Panc1 (cell line): ENCODE measurements at regions not wholly inside any gene's neighbourhood (a gene's known extent, or its start where the extent isn't known, plus 50 kb on each side); places are given as distances from the start of the nearest gene placed in this dataset.

Experiments used
- ATAC-seq: fragments of 200-7000 bp; cut with Tn5 transposase; 2 replicates; pipeline ENCODE4 v1.9.1; 2020; ENCODE audit warnings: mild to moderate bottlenecking, moderate library complexity
- BruUV-seq: library from RNA; stranded (reverse); fragments of 400-500 nt; replicated peaks from 2 replicates; lab custom pipeline; 2021; lab: Mats Ljungman, UMichigan
- CTCF ChIA-PET: fragments of 300-600 bp; sonication (Branson Sonifier 250); formaldehyde crosslinking; loops from one replicate; lab custom pipeline; 2022; ENCODE audit warnings: antibody characterized with exemption; lab: Charles Lee
- POLR2A ChIA-PET: fragments of 300-600 bp; sonication (Branson Sonifier 250); formaldehyde crosslinking; loops from one replicate; lab custom pipeline; 2022; ENCODE audit warnings: antibody characterized with exemption; lab: Charles Lee
- DNase-seq: peaks from one replicate; pipeline ENCODE4 v3.0.0-alpha.2; 2010; ENCODE audit warnings: low read depth, low spot score
- H3K27ac ChIP-seq: 2 replicates; pipeline ENCODE4 v1.5.1; 2011; ENCODE audit warnings: mild to moderate bottlenecking, low read length, inconsistent platforms
- H3K27me3 ChIP-seq: fragments of 200-500 bp; sonication (Bioruptor generic); 2 replicates; pipeline ENCODE4 v1.6.0; 2014; ENCODE audit warnings: low read length, inconsistent platforms; ENCODE audit not compliant: control insufficient read depth, insufficient read depth
- H3K36me3 ChIP-seq: fragments of 200-500 bp; sonication (Bioruptor generic); 2 replicates; pipeline ENCODE4 v1.5.1; 2014; ENCODE audit warnings: inconsistent platforms, mild to moderate bottlenecking, low read length, moderate library complexity; ENCODE audit not compliant: control insufficient read depth, insufficient read depth
- H3K4me1 ChIP-seq: 2 replicates; pipeline ENCODE4 v1.5.1; 2011; ENCODE audit warnings: inconsistent platforms, mild to moderate bottlenecking, low read length, moderate library complexity; ENCODE audit not compliant: control insufficient read depth, insufficient read depth
- H3K4me3 ChIP-seq, 2 experiments: 2 replicates each; pipeline ENCODE4 v1.5.1; 2011 to 2012; ENCODE audit warnings: low read depth in 2 of 2, low read length in 2 of 2, mild to moderate bottlenecking in 2 of 2, inconsistent platforms in 1 of 2, moderate library complexity in 1 of 2
- H3K9me3 ChIP-seq: fragments of 200-500 bp; sonication (Bioruptor generic); 2 replicates; pipeline ENCODE4 v1.5.1; 2014; ENCODE audit warnings: low read depth, mild to moderate bottlenecking, inconsistent platforms, low read length, moderate library complexity; ENCODE audit not compliant: control insufficient read depth, insufficient read depth
- POLR2AphosphoS5 ChIP-seq: IDR thresholded peaks from 2 replicates; pipeline ENCODE4 v1.6.1; 2012; ENCODE audit warnings: mild to moderate bottlenecking, low read depth, low read length, moderate library complexity
- SIN3A ChIP-seq: IDR thresholded peaks from 2 replicates; pipeline ENCODE4 v1.6.1; 2012; ENCODE audit warnings: low read depth, mild to moderate bottlenecking, low read length, moderate library complexity, borderline replicate concordance; ENCODE audit not compliant: insufficient read depth
- TCF7L2 ChIP-seq: IDR thresholded peaks from 2 replicates; pipeline ENCODE4 v1.6.1; 2011; ENCODE audit warnings: mild to moderate bottlenecking, low read depth, low read length, inconsistent platforms
- in situ Hi-C: cut with HindIII; loops from 2 replicates; pipeline ENCODE4 v1.10.0; 2016; ENCODE audit warnings: low sequenced_read_pairs, low pct_unique_long_range_greater_than_20kb
- intact Hi-C: fragments of 100-400 bp; cut with micrococcal nuclease; formaldehyde crosslinking; loops from one replicate; pipeline ENCODE4 v1.10.0; 2022; ENCODE audit not compliant: unreplicated experiment
- TF ChIP-seq, protein P1 (sequence below), 2 experiments: IDR thresholded peaks; 2 replicates each; pipeline ENCODE4 v1.6.1; 2011 to 2012; ENCODE audit warnings: low read depth in 2 of 2, control low read depth in 1 of 2, low read length in 1 of 2, mild to moderate bottlenecking in 1 of 2, moderate library complexity in 1 of 2; ENCODE audit not compliant: insufficient read depth in 1 of 2
- TF ChIP-seq, protein P2 (sequence below): fragments of 450-650 bp; IDR thresholded peaks from 2 replicates; pipeline ENCODE4 v1.5.1; 2017; ENCODE audit warnings: mild to moderate bottlenecking

DNA sequence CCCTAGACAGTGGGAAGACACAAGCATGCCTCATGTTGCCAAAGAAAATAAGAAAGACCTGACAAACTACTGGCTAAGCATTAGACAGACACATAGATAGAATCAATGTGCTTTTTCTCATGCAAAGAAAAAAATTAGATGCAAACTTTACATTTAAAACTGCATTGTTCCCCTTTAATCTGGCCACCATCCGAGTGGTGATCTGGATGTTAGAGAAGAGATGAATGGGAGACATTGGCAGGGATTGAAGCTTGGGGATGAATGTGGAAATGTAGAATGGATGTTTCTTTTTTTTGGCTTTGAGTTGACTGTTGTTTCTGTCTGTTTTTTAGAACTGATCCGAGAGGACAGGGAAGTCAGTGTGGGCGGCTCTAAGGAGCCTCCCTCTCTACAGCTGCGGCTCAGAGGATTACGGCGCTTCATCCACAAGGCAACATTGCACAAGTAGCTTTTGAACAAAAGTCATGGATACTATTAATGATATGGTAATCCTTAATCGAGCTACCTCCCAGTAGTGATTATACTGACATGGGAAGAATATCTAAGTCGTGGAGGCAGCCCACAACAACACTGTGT, 53.0 kb downstream of the HELT start:
- H3K27me3 ChIP-seq = no peaks in the 10 kb centered on the region; the same call in none of the 2 replicates
- no peak overlapping the region for H3K4me3 ChIP-seq
- in situ Hi-C loops = no loop called here
- no peaks in the 10 kb centered on the region for H3K36me3 ChIP-seq
- TF ChIP-seq TCF7L2 = no peak
- no peak for TF ChIP-seq SIN3A
- ChIA-PET CTCF (no interaction called here), POLR2A (no interaction called here)
- DNase-seq (no peak), ATAC-seq (no peak)
- no peaks in the 10 kb centered on the region for H3K9me3 ChIP-seq
- BruUV-seq = no TSS peak
- H3K4me1 ChIP-seq = no peaks in the 10 kb centered on the region
- intact Hi-C loops = no loop called here
- H3K27ac ChIP-seq = no peak overlapping the region

DNA sequence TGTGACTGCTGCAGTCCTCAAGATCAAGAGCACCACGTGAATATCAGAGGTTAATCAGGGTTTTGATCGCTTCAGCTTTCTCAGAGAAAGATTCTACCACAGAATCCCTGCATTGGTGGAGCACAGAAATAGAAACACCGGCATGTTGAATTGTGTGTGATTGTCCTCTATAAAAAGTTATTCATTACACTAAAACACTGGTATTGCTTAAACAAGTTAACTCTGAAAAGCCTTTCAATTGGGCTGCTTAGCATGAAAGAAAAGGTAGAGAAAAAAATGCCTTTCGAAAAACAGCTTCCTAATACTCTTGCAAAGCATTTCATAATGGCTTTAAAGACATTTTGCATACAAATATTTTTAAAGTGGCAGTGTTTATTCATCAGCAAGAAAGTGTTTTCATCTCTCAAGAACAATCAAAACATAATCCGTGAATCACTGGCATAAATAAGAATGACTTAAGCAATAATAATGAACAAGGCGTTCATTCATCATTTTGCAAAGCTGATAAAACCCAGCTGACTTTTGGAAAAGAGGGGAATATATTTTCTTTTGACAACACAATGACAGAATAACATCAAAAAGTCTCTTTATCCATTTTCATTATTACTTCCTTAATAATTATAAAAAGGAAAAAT, 61.1 kb downstream of the HELT start:
- ChIA-PET POLR2A (interaction anchor here (0.6 kb wide), 1 partner anchor 65 kb away, joined by 3 read pairs; no protein-coding TSS in a partner anchor), CTCF (no interaction called here)
- Histone ChIP-seq H3K36me3 (no peaks in the 10 kb centered on the region), H3K4me1 (no peaks in the 10 kb centered on the region), H3K9me3 (no peaks in the 10 kb centered on the region), H3K27ac (no peak overlapping the region), H3K27me3 (no peaks in the 10 kb centered on the region; the same call in 1 of the 2 replicates), H3K4me3 (no peak overlapping the region)
- DNase-seq (no peak), ATAC-seq (no peak)
- TF ChIP-seq, protein P1, sequence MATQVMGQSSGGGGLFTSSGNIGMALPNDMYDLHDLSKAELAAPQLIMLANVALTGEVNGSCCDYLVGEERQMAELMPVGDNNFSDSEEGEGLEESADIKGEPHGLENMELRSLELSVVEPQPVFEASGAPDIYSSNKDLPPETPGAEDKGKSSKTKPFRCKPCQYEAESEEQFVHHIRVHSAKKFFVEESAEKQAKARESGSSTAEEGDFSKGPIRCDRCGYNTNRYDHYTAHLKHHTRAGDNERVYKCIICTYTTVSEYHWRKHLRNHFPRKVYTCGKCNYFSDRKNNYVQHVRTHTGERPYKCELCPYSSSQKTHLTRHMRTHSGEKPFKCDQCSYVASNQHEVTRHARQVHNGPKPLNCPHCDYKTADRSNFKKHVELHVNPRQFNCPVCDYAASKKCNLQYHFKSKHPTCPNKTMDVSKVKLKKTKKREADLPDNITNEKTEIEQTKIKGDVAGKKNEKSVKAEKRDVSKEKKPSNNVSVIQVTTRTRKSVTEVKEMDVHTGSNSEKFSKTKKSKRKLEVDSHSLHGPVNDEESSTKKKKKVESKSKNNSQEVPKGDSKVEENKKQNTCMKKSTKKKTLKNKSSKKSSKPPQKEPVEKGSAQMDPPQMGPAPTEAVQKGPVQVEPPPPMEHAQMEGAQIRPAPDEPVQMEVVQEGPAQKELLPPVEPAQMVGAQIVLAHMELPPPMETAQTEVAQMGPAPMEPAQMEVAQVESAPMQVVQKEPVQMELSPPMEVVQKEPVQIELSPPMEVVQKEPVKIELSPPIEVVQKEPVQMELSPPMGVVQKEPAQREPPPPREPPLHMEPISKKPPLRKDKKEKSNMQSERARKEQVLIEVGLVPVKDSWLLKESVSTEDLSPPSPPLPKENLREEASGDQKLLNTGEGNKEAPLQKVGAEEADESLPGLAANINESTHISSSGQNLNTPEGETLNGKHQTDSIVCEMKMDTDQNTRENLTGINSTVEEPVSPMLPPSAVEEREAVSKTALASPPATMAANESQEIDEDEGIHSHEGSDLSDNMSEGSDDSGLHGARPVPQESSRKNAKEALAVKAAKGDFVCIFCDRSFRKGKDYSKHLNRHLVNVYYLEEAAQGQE (IDR thresholded peaks at IDR 0.05; ENCODE audit: insufficient read depth in 1 of 2, low read depth in 2 of 2, low read length in 1 of 2) = no peak
- TF ChIP-seq POLR2AphosphoS5 (no peak), TCF7L2 (no peak), SIN3A (no peak)
- TF ChIP-seq, protein P2, sequence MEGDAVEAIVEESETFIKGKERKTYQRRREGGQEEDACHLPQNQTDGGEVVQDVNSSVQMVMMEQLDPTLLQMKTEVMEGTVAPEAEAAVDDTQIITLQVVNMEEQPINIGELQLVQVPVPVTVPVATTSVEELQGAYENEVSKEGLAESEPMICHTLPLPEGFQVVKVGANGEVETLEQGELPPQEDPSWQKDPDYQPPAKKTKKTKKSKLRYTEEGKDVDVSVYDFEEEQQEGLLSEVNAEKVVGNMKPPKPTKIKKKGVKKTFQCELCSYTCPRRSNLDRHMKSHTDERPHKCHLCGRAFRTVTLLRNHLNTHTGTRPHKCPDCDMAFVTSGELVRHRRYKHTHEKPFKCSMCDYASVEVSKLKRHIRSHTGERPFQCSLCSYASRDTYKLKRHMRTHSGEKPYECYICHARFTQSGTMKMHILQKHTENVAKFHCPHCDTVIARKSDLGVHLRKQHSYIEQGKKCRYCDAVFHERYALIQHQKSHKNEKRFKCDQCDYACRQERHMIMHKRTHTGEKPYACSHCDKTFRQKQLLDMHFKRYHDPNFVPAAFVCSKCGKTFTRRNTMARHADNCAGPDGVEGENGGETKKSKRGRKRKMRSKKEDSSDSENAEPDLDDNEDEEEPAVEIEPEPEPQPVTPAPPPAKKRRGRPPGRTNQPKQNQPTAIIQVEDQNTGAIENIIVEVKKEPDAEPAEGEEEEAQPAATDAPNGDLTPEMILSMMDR = no peak
- in situ Hi-C loops = no loop called here
- intact Hi-C loops = no loop called here
- no TSS peak for BruUV-seq

DNA sequence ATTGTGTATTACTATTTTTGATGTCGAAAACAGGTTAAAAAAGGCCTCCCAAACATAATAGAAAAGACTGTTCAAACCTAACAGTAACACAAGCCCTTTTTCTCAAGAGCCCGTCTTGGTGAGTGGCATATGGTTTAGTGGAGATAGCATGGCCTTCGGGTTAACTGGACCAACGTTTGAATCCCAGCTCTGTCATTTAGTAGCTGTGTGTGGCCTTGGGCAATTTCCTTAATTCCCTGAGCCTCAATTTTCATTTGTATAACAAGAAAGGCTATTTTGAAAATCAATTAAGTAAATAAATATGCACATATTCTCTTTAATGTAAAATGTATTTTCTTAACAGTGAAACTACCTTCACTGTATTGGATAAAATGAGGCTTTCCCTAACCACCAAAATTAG, 62.3 kb downstream of the HELT start:
- intact Hi-C loops (no loop called here), in situ Hi-C loops (no loop called here)
- no peak for DNase-seq
- no peak for TF ChIP-seq POLR2AphosphoS5
- TF ChIP-seq SIN3A = no peak
- no peak for TF ChIP-seq TCF7L2
- TF ChIP-seq, protein P1 (IDR thresholded peaks at IDR 0.05; ENCODE audit: insufficient read depth in 1 of 2, low read depth in 2 of 2, low read length in 1 of 2) = no peak
- TF ChIP-seq, protein P2 = no peak
- ATAC-seq = no peak
- H3K27me3 ChIP-seq = no peaks in the 10 kb centered on the region; the same call in 1 of the 2 replicates
- H3K27ac ChIP-seq = no peak overlapping the region
- H3K4me3 ChIP-seq = no peak overlapping the region
- H3K4me1 ChIP-seq = no peaks in the 10 kb centered on the region
- POLR2A ChIA-PET = no interaction called here
- CTCF ChIA-PET = no interaction called here
- no peaks in the 10 kb centered on the region for H3K36me3 ChIP-seq
- no TSS peak for BruUV-seq
- no peaks in the 10 kb centered on the region for H3K9me3 ChIP-seq
